ENCODE measurements at regions not wholly inside any gene's neighbourhood (a gene's known extent, or its start where the extent isn't known, plus 50 kb on each side); places are given as distances from the start of the nearest gene placed in this dataset.

DNA sequence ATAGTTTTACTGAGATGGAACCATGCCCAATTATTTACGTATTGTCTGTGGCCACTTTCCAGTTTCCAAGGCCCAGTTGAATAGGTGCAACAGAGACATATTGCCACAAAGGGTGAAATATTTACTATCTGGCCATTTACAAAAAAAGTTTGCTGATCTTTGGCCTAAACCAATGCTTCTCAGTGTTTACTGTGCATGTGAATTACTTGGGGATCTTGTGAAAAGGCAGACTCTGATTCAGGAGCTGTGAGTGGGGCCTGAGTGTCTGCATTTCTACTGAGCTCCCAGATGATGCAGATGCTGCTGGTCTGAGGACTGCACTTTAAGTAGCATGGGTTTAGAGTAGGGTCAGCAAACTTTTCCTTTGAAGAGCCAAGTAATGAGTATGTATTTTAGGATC, 94.1 kb upstream of the PDE5A start:
- Mint-ChIP-seq H3K4me3 (no peak overlapping the region), H3K9me3 (peaks cover 13% of the 10 kb centered on the region), H3K4me1 (ENCODE audit: low read depth) (no peaks in the 10 kb centered on the region), H3K27ac (no peak overlapping the region), H3K27me3 (no peaks in the 10 kb centered on the region), H3K36me3 (ENCODE audit: low read depth) (no peaks in the 10 kb centered on the region)
- no peaks in the 10 kb centered on the region for H3K4me1 ChIP-seq (ENCODE audit: insufficient read depth, low read length)
- no peak for DNase-seq
- no peak overlapping the region for H3K27ac ChIP-seq (ENCODE audit: low read depth in 1 of 2, low read length in 2 of 2)
- CTCF ChIA-PET, result no interaction called here
- H3K36me3 ChIP-seq (ENCODE audit: insufficient read depth, low read length), result no peaks in the 10 kb centered on the region
- H3K4me3 ChIP-seq (ENCODE audit: low read length), result no peak overlapping the region
- TF ChIP-seq, protein P1, sequence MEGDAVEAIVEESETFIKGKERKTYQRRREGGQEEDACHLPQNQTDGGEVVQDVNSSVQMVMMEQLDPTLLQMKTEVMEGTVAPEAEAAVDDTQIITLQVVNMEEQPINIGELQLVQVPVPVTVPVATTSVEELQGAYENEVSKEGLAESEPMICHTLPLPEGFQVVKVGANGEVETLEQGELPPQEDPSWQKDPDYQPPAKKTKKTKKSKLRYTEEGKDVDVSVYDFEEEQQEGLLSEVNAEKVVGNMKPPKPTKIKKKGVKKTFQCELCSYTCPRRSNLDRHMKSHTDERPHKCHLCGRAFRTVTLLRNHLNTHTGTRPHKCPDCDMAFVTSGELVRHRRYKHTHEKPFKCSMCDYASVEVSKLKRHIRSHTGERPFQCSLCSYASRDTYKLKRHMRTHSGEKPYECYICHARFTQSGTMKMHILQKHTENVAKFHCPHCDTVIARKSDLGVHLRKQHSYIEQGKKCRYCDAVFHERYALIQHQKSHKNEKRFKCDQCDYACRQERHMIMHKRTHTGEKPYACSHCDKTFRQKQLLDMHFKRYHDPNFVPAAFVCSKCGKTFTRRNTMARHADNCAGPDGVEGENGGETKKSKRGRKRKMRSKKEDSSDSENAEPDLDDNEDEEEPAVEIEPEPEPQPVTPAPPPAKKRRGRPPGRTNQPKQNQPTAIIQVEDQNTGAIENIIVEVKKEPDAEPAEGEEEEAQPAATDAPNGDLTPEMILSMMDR (IDR thresholded peaks at IDR 0.05), result no peak
- no peaks in the 10 kb centered on the region for H3K27me3 ChIP-seq (ENCODE audit: control insufficient read depth in 1 of 2, insufficient read depth in 2 of 2, low read length in 2 of 2)
- intact Hi-C loops (cut with DNase I, micrococcal nuclease), result no loop called here
- H3K9me3 ChIP-seq (ENCODE audit: control insufficient read depth in 1 of 2, insufficient read depth in 1 of 2, low read length in 2 of 2), result peaks cover 0 to under 1% of the 10 kb centered on the region in 2 experiments
- ATAC-seq (ENCODE audit: poor library complexity), result no peak
- POLR2A ChIA-PET, result no interaction called here

DNA sequence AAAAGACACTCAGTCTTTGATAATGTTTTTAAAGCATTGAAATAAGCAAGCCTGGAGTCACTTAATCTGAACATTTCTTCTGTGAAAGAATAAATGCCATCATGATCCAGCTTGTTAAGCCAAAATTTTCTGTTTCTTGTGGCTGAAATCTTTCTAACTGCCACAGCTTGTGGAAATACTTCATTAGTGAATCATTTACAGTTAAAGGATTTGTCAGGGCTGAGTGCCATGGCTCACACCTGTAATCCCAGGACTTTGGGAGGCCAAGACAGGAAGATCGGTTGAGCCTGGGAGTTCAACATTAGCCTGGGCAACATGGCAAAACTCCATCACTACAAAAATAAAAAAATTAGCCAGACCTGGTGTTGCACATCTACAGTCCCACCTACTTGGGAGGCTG, 93.3 kb upstream of the PDE5A start:
- ChIA-PET CTCF (no interaction called here), POLR2A (no interaction called here)
- Mint-ChIP-seq H3K9me3 (peaks cover 15% of the 10 kb centered on the region), H3K4me3 (no peak overlapping the region), H3K27ac (no peak overlapping the region), H3K27me3 (no peaks in the 10 kb centered on the region), H3K36me3 (ENCODE audit: low read depth) (no peaks in the 10 kb centered on the region), H3K4me1 (ENCODE audit: low read depth) (no peaks in the 10 kb centered on the region)
- ATAC-seq (ENCODE audit: poor library complexity) (no peak), DNase-seq (no peak)
- TF ChIP-seq, protein P1 (IDR thresholded peaks at IDR 0.05), result no peak
- intact Hi-C loops (cut with DNase I, micrococcal nuclease), result no loop called here
- Histone ChIP-seq H3K9me3 (ENCODE audit: control insufficient read depth in 1 of 2, insufficient read depth in 1 of 2, low read length in 2 of 2) (peaks cover 0 to 8% of the 10 kb centered on the region in 2 experiments), H3K36me3 (ENCODE audit: insufficient read depth, low read length) (no peaks in the 10 kb centered on the region), H3K27me3 (ENCODE audit: control insufficient read depth in 1 of 2, insufficient read depth in 2 of 2, low read length in 2 of 2) (no peaks in the 10 kb centered on the region), H3K4me3 (ENCODE audit: low read length) (no peak overlapping the region), H3K27ac (ENCODE audit: low read depth in 1 of 2, low read length in 2 of 2) (no peak overlapping the region), H3K4me1 (ENCODE audit: insufficient read depth, low read length) (no peaks in the 10 kb centered on the region)

DNA sequence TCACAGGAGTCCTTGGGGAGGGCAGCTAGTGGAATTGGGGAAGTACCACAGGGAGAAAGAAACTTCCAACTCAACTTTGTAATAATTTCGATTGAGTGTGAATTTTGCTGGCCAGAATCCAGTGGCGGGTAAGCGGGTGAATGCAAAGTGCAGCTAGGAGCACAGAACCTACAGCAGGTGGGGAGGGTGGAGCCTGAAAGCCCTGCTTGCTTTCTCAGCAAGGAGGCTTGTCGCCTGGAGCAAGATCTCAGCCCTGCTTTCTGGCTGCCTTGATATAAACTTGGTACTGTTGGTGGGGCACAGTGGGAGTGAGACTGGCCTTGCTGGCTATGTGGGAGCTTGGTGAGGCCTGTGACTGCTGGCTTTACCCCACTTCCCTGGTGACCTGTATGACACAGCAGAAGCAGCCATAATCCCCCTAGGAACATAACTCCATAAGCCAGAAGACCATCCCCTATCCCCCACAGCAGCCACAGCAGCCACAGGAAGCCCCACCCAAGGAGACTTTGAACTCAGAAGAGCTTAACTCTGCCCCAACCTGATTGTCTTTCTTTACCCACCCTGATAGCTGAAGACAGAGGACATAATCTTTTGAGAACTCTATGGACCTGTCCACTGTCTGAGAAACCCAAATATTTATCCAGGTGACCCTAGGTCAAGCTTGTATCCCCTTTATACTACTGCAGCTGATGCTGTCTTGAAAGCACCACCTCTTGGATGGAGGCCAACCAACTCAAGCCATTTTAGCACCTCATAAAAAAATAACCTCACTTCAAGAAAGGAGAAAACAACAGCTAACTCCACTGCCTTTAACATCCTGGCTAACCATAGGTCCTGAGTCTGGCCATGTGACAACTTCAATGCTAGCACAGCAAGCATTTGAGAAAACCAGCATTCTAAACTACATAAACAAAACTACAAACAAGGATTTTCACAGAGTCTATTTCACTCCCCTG, 87.2 kb upstream of the PDE5A start:
- POLR2A ChIA-PET, result no interaction called here
- peaks cover 26% of the 10 kb centered on the region for H3K9me3 Mint-ChIP-seq
- H3K27ac Mint-ChIP-seq, result no peak overlapping the region
- Histone ChIP-seq H3K9me3 (ENCODE audit: control insufficient read depth in 1 of 2, insufficient read depth in 1 of 2, low read length in 2 of 2) (peaks cover 16% of the 10 kb centered on the region in 2 experiments), H3K27ac (ENCODE audit: low read depth in 1 of 2, low read length in 2 of 2) (no peak overlapping the region), H3K36me3 (ENCODE audit: insufficient read depth, low read length) (no peaks in the 10 kb centered on the region), H3K27me3 (ENCODE audit: control insufficient read depth in 1 of 2, insufficient read depth in 2 of 2, low read length in 2 of 2) (peaks cover 0 to 4% of the 10 kb centered on the region in 2 experiments), H3K4me3 (ENCODE audit: low read length) (no peak overlapping the region), H3K4me1 (ENCODE audit: insufficient read depth, low read length) (no peaks in the 10 kb centered on the region)
- CTCF ChIA-PET, result no interaction called here
- DNase-seq, result no peak
- ATAC-seq (ENCODE audit: poor library complexity), result no peak
- TF ChIP-seq, protein P1 (IDR thresholded peaks at IDR 0.05), result no peak
- peaks cover 19% of the 10 kb centered on the region for H3K27me3 Mint-ChIP-seq
- no peak overlapping the region for H3K4me3 Mint-ChIP-seq
- H3K4me1 Mint-ChIP-seq (ENCODE audit: low read depth), result no peaks in the 10 kb centered on the region
- intact Hi-C loops (cut with DNase I, micrococcal nuclease), result no loop called here
- H3K36me3 Mint-ChIP-seq (ENCODE audit: low read depth), result no peaks in the 10 kb centered on the region
